Fibroblast of lung (primary cell): ENCODE measurements at regions not wholly inside any gene's neighbourhood (a gene's known extent, or its start where the extent isn't known, plus 50 kb on each side); places are given as distances from the start of the nearest gene placed in this dataset.
"Not testable (repeated sequence)": the region's sequence is repeated elsewhere in the genome, so short reads cannot be mapped to it uniquely, and the experiment has no call there.

ENCODE experiments used
- DNase-seq, 2 donors: peaks; one replicate each; pipeline versions ENCODE4 v3.0.0 to v3.0.0-alpha.2; 2010; ENCODE audit warnings: low read depth in 2 of 2
- H2AFZ ChIP-seq: 2 replicates; pipeline ENCODE4 v1.5.1; 2012; ENCODE audit warnings: low read length, control low read depth, inconsistent platforms
- H3K27ac ChIP-seq: 2 replicates; pipeline ENCODE4 v1.5.1; 2011; ENCODE audit warnings: low read length, control low read depth; ENCODE audit not compliant: insufficient read depth
- H3K27me3 ChIP-seq: 2 replicates; pipeline ENCODE4 v1.5.1; 2011; ENCODE audit warnings: mild to moderate bottlenecking, low read length; ENCODE audit not compliant: control insufficient read depth, insufficient read depth
- H3K36me3 ChIP-seq: 2 replicates; pipeline ENCODE4 v1.5.1; 2011; ENCODE audit warnings: low read length; ENCODE audit not compliant: control insufficient read depth, insufficient read depth
- H3K4me1 ChIP-seq: 2 replicates; pipeline ENCODE4 v1.5.1; 2011; ENCODE audit warnings: low read length; ENCODE audit not compliant: control insufficient read depth, insufficient read depth; ENCODE audit errors: extremely low read depth
- H3K4me2 ChIP-seq: 2 replicates; pipeline ENCODE4 v1.5.1; 2011; ENCODE audit warnings: low read length, control low read depth; ENCODE audit not compliant: insufficient read depth; ENCODE audit errors: extremely low read depth
- H3K4me3 ChIP-seq, 4 experiments: fragments of 200-600 bp in 1 of 4; sonication (generic) in 1 of 4; replicated peaks in 1 of 4; 2 replicates each; pipeline ENCODE4 v1.5.1; 2011 to 2016; ENCODE audit warnings: low read length in 4 of 4, low read depth in 3 of 4, mild to moderate bottlenecking in 3 of 4, control low read depth in 2 of 4, inconsistent platforms in 1 of 4, mixed read lengths in 1 of 4; ENCODE audit not compliant: insufficient read depth in 1 of 4; ENCODE audit errors: control extremely low read depth in 1 of 4
- H3K79me2 ChIP-seq: 2 replicates; pipeline ENCODE4 v1.5.1; 2012; ENCODE audit warnings: mild to moderate bottlenecking, low read length, inconsistent platforms; ENCODE audit not compliant: control insufficient read depth, insufficient read depth
- H3K9ac ChIP-seq: 2 replicates; pipeline ENCODE4 v1.5.1; 2011; ENCODE audit warnings: mild to moderate bottlenecking, low read length, control low read depth; ENCODE audit not compliant: insufficient read depth
- H3K9me3 ChIP-seq: 2 replicates; pipeline ENCODE4 v1.5.1; 2012; ENCODE audit warnings: low read depth, low read length; ENCODE audit not compliant: control insufficient read depth, insufficient read depth
- H4K20me1 ChIP-seq: 2 replicates; pipeline ENCODE4 v1.5.1; 2011; ENCODE audit warnings: low read length; ENCODE audit not compliant: control insufficient read depth, insufficient read depth; ENCODE audit errors: extremely low read depth
- CTCF ChIP-seq, 2 donors: IDR thresholded peaks in 1 of 2; conservative IDR thresholded peaks in 1 of 2; 1 replicate in 1 of 2; 2 replicates in 1 of 2; pipeline ENCODE4 v1.5.1; 2011 to 2012; ENCODE audit warnings: low read length in 2 of 2, control low read depth in 1 of 2, inconsistent platforms in 1 of 2, low read depth in 1 of 2, mild to moderate bottlenecking in 1 of 2
- EZH2 ChIP-seq: IDR thresholded peaks from 2 replicates; pipeline ENCODE4 v1.5.1; 2012; ENCODE audit warnings: low read length, control low read depth, mild to moderate bottlenecking; ENCODE audit errors: missing control alignments

DNA sequence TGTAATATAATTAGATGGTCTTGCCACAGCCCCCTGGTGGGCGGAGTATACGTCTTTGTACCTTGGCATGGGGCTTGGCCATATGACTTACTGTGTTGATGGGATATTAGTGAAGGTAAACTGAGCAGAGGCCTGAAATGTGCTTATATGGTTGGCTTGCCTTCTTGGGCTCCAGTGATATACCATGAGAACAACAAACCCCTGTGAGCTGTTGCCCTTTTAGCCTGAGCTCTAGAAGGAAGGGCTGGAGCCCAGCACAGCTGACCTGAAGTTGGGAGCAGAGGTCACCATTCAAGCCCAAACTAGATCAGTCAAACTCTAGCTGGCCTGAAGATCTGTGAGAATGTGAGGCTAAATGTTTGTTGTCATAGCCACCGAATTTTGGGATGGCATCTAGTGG, 75.2 kb upstream of the CD302 start:
- H3K9ac ChIP-seq: no peak overlapping the region
- H3K27ac ChIP-seq: no peak overlapping the region
- H3K4me1 ChIP-seq: no peaks in the 10 kb centered on the region
- no peaks in the 10 kb centered on the region for H3K79me2 ChIP-seq
- no peak overlapping the region for H3K4me3 ChIP-seq
- no peak overlapping the region for H3K4me2 ChIP-seq
- H3K36me3 ChIP-seq: no peaks in the 10 kb centered on the region
- H3K27me3 ChIP-seq: no peaks in the 10 kb centered on the region
- no peak for DNase-seq
- no peaks in the 10 kb centered on the region for H4K20me1 ChIP-seq
- H2AFZ ChIP-seq: no peak overlapping the region
- H3K9me3 ChIP-seq: no peaks in the 10 kb centered on the region
- TF ChIP-seq EZH2: no peak
- no peak for TF ChIP-seq CTCF (conservative IDR thresholded peaks at IDR 0.05 in 1 of 2, IDR thresholded peaks at IDR 0.05 in 1 of 2; ENCODE audit: low read depth in 1 of 2, low read length in 2 of 2)

DNA sequence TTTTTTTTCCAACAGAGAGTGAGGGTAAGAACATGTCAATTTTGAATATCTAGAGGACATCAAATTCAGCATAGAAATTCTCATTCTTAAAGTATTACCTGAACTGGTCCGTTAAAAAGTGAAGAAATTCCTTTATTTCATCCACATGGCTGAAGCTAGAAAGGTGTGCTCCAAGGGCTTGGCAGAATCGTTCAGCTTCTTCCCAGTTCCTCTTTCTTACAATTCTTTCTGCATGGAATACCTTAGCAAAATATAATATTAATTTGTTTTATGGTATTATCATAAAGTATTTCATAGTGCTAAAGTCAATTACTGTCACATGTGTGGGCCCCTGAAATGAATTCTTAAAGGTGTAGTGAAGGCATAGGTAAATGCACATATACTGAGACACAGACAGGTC, 74.3 kb upstream of the CD302 start:
- Histone ChIP-seq H3K4me2 (no peak overlapping the region), H3K4me3 (no peak overlapping the region), H3K79me2 (no peaks in the 10 kb centered on the region), H3K4me1 (no peaks in the 10 kb centered on the region), H2AFZ (no peak overlapping the region), H4K20me1 (no peaks in the 10 kb centered on the region), H3K9ac (no peak overlapping the region), H3K27ac (no peak overlapping the region), H3K27me3 (no peaks in the 10 kb centered on the region), H3K36me3 (no peaks in the 10 kb centered on the region), H3K9me3 (no peaks in the 10 kb centered on the region)
- no peak for TF ChIP-seq CTCF (conservative IDR thresholded peaks at IDR 0.05 in 1 of 2, IDR thresholded peaks at IDR 0.05 in 1 of 2; ENCODE audit: low read depth in 1 of 2, low read length in 2 of 2)
- TF ChIP-seq EZH2: no peak
- no peak for DNase-seq

GRCh38 chr2:159868598-159869159, 70.7 kb upstream of the CD302 start:
- not testable (repeated sequence) for H3K27me3 ChIP-seq, H3K9me3 ChIP-seq, H3K79me2 ChIP-seq, H2AFZ ChIP-seq, H3K27ac ChIP-seq, H3K4me2 ChIP-seq, H3K4me1 ChIP-seq, H4K20me1 ChIP-seq, DNase-seq, H3K4me3 ChIP-seq, H3K9ac ChIP-seq, H3K36me3 ChIP-seq
